H1 (cell line): ENCODE measurements at regions not wholly inside any gene's neighbourhood (a gene's known extent, or its start where the extent isn't known, plus 50 kb on each side); places are given as distances from the start of the nearest gene placed in this dataset.

Experiments
- ATF2 ChIP-seq: IDR thresholded peaks from 2 replicates; pipeline ENCODE4 v1.6.1; 2012; ENCODE audit warnings: low read length, inconsistent platforms

DNA sequence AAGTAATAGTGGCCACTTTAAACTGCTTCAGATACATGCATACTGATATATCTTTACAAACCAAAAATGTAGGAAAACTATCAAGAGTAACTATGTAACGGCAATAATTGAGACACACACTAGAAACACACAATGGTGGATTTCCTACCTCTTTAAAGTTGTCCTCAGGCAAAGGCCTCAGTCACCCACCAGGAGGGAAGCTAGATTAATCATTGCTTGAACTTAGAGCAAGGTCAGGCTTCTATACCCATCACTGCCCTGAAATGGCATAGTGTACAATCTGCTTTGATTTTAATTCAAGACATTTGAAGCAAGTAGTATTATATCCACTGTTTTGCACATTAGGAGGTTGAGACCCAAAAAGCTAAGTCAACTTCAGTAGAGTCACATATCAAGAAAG is 110.9 kb downstream of the AREG start (continued):
- TF ChIP-seq ATF2 = no peak
